ENCODE measurements at regions not wholly inside any gene's neighbourhood (a gene's known extent, or its start where the extent isn't known, plus 50 kb on each side); places are given as distances from the start of the nearest gene placed in this dataset.

DNA sequence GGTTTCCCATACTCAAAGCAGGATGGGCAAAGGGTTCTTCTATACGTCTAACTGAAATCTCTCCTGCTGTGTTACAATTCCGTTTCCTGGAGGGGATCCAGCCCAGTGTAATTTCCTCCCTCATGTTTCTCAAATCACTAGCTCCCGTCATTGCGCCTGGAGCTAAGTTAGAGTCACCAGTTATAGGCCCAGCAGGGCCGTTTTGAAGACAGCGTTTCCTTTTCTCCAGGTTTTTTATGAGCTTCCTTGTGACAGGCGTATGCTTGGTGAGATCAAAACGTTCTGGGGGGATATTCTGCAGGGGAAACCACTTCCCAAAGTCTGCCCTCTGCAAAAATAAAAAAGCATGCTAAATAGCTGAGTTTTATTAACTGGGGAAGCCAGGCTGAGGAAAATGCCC lies 53.0 kb upstream of the WWC1 start:
- no peak for TF ChIP-seq ZFX (IDR thresholded peaks at IDR 0.05; ENCODE audit: borderline replicate concordance)
- TF ChIP-seq, protein P1, sequence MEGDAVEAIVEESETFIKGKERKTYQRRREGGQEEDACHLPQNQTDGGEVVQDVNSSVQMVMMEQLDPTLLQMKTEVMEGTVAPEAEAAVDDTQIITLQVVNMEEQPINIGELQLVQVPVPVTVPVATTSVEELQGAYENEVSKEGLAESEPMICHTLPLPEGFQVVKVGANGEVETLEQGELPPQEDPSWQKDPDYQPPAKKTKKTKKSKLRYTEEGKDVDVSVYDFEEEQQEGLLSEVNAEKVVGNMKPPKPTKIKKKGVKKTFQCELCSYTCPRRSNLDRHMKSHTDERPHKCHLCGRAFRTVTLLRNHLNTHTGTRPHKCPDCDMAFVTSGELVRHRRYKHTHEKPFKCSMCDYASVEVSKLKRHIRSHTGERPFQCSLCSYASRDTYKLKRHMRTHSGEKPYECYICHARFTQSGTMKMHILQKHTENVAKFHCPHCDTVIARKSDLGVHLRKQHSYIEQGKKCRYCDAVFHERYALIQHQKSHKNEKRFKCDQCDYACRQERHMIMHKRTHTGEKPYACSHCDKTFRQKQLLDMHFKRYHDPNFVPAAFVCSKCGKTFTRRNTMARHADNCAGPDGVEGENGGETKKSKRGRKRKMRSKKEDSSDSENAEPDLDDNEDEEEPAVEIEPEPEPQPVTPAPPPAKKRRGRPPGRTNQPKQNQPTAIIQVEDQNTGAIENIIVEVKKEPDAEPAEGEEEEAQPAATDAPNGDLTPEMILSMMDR (IDR thresholded peaks at IDR 0.05) = no peak
